ENCODE measurements at regions not wholly inside any gene's neighbourhood (a gene's known extent, or its start where the extent isn't known, plus 50 kb on each side); places are given as distances from the start of the nearest gene placed in this dataset.
"Not testable (repeated sequence)": the region's sequence is repeated elsewhere in the genome, so short reads cannot be mapped to it uniquely, and the experiment has no call there.

DNA sequence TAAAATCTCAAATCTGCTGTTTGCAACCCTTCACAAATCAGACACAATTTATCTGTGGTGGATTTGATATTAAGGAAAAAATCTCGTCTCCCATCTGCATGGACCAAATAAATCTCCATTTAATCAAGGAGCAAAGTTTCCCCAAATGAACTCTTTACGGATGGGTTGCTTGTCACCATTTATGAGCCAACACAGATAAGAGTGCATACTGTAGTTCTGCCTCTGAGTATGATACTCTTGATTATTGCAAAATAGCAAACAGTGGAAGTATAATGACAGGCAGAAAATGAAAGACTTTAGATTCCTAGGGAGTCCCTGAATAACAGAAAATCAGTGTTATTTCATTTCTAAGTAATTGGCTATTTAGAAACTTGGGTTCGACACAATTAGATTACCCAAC lies 1395.9 kb downstream of the FAM181B start:
- ATAC-seq (no peak), DNase-seq (ENCODE audit: low spot score) (no peak)

DNA sequence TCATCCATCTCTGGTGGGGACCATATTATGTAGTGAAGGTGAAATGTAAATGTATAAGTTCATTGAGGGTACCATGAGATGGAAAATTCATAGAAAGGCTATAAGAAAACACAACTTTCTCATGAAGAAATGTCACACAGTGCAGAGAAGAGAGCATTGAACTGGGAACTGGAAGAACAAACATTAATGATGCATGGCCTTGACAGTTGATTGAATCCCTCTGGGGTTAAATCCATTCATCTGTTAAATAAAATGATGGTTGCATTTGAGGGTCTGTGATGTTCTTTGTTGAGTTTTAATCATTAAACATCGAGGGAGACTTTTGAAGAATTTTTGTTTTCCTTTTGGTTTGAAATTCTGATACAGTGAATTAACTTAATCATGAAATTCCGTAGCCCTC lies 1401.4 kb downstream of the FAM181B start:
- no peak for ATAC-seq
- DNase-seq (ENCODE audit: low spot score) = no peak

DNA sequence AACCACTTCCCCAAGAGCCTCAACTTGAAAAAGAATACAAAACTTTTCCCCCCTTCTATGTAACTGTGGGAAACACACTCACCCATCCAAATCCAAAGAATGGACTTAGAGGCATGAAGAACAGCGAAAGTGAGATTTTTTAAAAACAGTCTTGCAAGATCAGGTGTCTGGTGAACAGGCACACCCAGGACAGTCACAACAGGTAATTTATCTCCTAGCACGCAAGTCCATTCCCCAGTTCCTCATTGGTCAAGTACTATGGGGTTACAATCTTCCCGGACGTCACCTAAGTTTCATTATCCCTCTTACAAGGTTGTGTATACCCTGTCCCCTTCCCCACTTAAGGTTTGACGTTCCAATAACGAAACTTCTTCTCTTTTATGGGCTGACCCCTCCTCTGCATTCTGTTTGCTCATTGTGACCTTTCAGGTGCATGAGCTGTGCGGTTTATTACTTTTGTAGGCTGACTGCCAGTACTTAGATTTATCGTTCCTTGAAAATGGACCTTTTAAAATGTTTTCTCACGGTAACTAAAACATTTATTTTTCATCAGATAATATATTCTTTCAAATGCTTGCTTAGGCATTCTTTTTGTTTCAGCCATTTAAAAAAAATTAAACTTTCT lies 1401.9 kb downstream of the FAM181B start:
- ATAC-seq (no peak), DNase-seq (ENCODE audit: low spot score) (no peak)

DNA sequence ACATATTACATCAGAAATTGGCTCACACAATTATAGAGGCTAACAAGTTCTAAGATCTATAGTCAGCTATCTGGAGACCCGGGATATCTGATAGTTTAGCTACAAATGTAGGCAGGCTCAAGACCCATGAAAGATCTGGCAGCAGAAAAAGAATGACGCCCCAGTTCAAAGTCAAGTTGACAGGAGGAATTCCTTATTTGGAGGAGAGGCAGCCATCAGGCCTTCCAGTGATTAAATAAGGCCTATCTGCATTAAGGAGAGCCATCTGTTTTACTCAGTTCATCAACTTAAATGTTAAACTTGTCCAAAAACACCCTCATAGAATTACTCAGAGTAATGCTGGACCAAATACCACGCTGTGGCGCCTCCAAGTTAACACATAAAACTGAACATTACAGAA lies 1402.6 kb downstream of the FAM181B start:
- DNase-seq (ENCODE audit: low spot score) (no peak), ATAC-seq (no peak)

DNA sequence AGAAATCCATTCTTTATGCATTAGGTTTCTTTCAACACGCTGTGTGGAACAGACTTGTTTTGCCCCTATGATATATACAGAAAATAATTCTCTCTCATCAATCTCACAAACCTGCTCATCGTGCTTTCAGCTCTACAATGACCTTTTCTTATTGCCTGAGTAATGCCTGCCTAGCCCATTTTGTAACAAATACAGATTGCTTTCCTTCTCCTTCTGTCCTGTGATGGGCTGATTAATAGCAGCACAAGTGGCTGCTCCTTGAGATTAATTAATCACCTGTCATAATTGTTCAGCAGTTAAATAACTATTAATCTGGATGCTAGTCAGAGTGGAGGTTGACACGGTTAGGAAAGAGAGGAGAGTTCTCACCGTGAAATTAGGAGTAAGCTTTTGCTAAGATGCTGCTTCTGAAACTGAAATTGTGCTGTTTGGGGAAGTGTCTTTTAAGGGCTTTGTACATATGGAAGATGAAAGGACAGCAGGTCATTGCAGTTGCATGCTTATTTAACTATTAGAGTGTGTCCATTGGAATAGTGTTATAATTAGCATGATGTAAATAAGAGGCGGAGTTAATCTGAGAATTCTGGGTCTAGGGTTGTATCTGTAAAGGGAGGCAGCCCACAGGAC lies 1430.5 kb downstream of the FAM181B start:
- DNase-seq (ENCODE audit: low spot score) (no peak), ATAC-seq (no peak)

DNA sequence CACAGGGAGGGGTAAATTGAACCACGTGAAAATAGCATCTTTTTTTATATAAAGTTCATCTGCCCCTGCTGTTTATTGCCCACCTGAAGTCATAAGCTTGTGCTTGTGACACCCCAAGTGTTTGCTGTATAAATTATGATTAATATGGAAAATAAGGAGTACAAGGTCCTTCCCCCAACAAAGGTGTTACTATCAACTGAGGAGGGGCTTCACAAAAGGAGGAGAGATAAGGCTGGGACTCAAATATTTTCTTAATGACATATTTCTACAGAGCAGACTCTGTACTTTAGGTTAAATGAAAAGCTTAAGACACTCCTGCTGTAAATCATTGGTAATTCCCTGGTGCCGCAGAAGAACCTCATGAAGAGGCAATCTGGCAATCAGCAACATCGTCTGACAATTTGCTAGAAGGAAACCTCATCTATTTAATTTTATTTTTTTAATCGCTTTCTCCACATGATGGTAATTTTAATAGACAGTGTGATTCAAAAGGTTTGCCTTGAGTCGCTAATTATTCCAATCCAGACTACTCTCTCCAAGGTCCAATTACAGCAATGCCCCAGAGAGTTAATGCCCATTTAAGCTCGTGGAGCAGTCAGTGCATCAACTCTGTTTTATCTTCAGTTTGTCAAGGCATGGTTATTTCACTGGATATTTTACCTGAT lies 1432.4 kb downstream of the FAM181B start:
- DNase-seq (ENCODE audit: low spot score) = no peak
- ATAC-seq = no peak

DNA sequence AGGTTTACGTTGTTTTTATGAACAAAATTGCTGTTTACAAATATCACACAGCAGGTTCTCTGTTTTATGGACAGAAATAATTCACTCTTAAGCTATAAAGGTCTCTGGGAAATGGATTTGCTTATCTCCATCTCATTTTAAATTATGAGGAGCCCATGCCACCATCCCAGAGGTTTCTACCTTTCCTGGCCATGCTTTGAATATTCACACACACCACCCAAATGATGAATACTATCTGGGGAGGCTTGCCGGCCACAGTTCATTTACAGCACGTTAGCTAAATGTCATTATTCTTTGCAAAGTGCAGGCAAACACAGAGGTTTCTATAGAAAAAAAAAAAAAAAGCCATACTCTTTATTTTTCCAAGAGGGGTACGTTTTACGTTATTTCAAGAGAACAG lies 1446.7 kb downstream of the FAM181B start:
- ATAC-seq (no peak), DNase-seq (ENCODE audit: low spot score) (no peak)

- no peak for DNase-seq (ENCODE audit: low spot score)
- ATAC-seq = no peak
Observed at GRCh38 chr11:81286550-81286949, 1447.1 kb downstream of the FAM181B start.

GRCh38 chr11:81280228-81280627 lies 1453.4 kb downstream of the FAM181B start:
- not testable (repeated sequence) for ATAC-seq; DNase-seq (ENCODE audit: low spot score)

DNA sequence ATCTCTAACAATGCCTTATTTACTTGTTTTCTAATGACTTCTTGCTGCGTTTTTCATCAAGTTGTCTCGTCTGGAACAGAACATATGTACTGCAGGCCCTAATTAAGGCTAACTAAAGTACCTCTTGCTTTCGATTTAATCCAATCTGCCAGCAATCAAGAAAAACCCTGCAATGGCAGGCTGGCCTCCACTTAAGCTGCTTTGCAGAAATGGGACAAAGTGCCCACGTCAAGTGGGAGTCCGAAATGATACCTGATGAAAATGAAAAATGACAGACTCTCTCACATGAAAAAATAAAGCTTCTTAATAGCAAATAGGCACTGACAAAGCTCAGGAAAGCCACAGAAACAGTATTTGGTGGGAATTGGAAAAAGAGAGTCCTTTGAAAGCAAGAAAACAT lies 1454.7 kb downstream of the FAM181B start:
- DNase-seq (ENCODE audit: low spot score) = no peak
- no peak for ATAC-seq

DNA sequence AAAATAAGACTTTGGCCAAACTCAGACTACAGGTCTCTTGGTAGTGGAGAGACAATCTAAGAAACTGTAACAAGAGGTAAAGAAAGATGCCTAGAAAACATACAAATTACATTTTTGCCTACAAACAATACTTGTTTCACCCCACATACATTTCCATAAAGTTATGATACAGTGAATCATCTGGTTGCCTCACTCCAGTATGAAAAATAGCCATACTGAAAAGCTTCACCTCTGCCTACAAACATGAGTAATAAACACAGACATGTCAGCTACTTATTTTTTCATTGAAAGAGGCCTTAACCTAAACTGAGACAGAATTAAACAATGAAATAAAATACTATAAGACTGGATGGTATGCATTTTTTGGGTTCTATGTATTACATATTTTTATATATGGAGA lies 1463.0 kb downstream of the FAM181B start:
- ATAC-seq (no peak), DNase-seq (ENCODE audit: low spot score) (no peak)

GRCh38 chr11:81267246-81267645 lies 1466.4 kb downstream of the FAM181B start:
- DNase-seq (ENCODE audit: low spot score) (no peak), ATAC-seq (no peak)

- no peak for ATAC-seq
- DNase-seq (ENCODE audit: low spot score) = no peak
Observed at GRCh38 chr11:81259471-81259870, 1474.2 kb downstream of the FAM181B start.

- ATAC-seq (no peak), DNase-seq (ENCODE audit: low spot score) (no peak)
Observed at GRCh38 chr11:81255895-81256294, 1477.8 kb downstream of the FAM181B start.

GRCh38 chr11:81253244-81253643 lies 1480.4 kb downstream of the FAM181B start:
- ATAC-seq (no peak), DNase-seq (ENCODE audit: low spot score) (no peak)

DNA sequence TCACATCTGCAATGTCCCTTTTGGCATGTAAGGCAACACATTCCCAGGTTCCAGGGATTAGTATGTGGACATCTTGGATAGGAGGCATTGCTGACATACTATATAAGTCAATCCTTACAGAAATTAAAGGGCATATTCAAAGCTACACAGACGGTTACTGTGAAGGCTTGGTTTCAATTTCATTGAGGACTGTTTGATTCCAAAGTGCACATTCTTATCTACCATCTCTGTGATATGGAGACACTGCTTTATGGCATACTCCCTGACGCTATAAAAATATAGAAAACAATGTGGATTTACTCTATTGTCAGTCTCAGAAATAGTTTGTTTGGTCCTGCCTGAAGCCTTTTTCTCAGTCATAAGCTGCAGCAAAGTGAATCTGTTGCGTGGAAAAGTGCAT lies 1486.7 kb downstream of the FAM181B start:
- ATAC-seq (no peak), DNase-seq (ENCODE audit: low spot score) (no peak)

DNA sequence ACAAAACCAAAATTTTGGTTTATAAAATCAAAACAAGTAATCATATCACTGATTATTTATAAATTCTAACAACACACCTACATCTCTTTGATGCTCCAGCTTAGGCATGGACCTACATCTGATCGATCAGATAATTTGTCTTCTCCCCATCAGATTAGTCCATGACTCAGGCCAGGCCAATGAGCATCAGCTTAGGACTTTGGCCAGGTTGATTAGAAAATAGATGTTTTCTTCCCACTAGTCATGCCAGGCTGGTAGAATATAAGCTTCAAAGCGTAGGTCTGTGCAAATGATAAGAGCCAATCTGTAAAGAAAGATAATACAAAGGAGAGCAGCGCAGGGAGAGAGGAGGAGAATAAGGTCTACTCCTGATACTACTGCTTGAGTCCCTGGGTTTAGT lies 1487.9 kb downstream of the FAM181B start:
- ATAC-seq = no peak
- no peak for DNase-seq (ENCODE audit: low spot score)

DNA sequence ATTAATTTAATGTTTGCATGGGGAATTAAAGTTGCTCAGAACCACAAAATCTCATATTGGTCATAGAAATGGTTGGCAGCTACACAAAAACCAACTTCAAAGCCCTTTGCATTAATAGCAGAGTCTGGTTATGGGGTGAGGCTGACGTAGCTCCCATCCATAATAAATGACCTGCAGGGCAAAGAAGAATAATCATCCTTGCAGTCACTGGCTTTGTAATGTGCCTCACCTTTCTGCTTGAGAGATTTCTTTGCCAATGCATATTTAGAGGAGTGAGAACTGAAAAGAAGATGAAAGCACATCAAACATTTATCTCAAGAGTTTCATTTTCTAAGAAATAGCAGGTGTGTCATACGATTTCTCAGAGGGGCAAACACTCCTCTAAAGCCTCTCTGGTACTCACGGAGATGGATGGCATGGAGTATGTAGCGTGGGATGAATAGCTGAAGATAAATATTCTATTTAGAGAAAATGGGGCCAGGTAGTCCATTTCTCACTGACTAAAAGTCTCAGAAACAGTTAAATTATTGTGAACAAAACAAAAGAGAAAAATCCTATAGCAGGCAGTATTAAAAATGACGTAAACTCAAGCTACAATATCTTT lies 1491.9 kb downstream of the FAM181B start:
- DNase-seq (ENCODE audit: low spot score) (no peak), ATAC-seq (no peak)

DNA sequence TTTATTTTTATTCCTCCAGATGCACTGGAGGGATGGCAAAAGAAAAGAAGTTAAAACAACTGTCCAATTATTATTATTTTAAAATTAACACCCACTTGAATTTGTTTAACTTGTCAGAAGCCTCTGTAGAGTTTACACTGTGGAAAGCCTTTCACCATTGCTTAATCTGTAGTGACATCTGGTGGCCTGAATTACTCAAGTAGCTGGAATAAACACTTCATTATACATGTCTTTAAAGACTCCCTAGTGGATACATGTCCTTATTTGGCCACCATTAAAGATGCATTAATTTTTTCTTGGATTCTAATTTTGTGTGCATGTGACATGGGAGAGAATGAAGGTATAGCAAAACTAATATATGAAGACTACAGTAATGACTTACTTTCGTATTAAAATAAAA lies 1496.5 kb downstream of the FAM181B start:
- DNase-seq (ENCODE audit: low spot score) = no peak
- peak; percentile 79 for ATAC-seq

- DNase-seq (ENCODE audit: low spot score) = not testable (repeated sequence)
Observed at GRCh38 chr11:81227409-81227808, 1506.3 kb downstream of the FAM181B start.

DNA sequence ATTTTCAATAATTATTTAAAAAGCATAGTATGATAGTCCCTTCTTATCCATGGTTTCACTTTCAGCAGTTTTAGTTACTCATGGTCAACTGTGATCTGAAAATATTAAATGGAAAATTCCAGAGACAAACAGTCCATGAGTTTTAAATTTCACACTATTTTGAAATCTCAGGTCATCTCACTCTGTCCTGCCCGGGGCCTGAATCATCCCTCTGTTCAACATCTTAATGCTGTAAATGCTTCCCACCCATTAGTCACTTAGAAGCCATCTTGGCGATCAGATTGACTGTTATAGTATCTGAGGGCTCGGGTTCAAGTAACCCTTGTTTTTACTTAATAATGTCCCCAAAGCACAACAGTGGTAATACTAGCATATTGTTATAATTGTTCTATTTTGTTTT lies 1509.3 kb downstream of the FAM181B start:
- DNase-seq (ENCODE audit: low spot score) (no peak), ATAC-seq (no peak)

More at GRCh38 chr11:81227409-81227808, 1506.3 kb downstream of the FAM181B start:
- ATAC-seq = not testable (repeated sequence)

DNA sequence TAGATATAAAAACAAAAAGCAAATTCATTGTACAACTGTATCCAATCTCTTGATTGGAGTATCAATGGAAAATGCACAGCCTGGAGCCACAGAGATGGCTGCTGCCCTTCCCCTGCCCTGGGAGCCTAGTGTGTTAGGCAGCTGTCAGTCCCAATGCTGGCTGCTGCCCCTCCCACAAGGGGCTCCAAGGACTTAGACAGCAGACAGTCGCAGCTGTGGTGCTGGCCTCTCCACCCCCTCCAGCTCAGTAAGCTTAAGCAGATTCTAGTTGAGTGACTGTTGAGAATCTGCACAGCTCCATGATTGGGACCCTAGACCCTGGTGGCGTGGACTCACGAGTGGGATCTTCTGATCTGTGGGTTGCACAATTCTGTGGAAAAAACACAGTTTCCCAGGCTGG lies 1511.2 kb downstream of the FAM181B start:
- DNase-seq (ENCODE audit: low spot score) (no peak), ATAC-seq (no peak)

Data from left lobe of liver (tissue), 2 donors.